ENCODE measurements at regions not wholly inside any gene's neighbourhood (a gene's known extent, or its start where the extent isn't known, plus 50 kb on each side); places are given as distances from the start of the nearest gene placed in this dataset.

- TF ChIP-seq ETS1 (IDR thresholded peaks at IDR 0.05) = no peak
- TF ChIP-seq POLR2AphosphoS5 (IDR thresholded peaks at IDR 0.05; ENCODE audit: low read depth) = no peak
- no peak for TF ChIP-seq STAT1 (IDR thresholded peaks at IDR 0.05; ENCODE audit: unreplicated experiment)
- no peak for TF ChIP-seq NANOG (IDR thresholded peaks at IDR 0.05; ENCODE audit: borderline replicate concordance)
- H2AFZ ChIP-seq = no peak overlapping the region
- peaks cover 4% of the 10 kb centered on the region for H3K27me3 Mint-ChIP-seq (ENCODE audit: insufficient read depth, low read depth, poor library complexity)
These were observed 77.5 kb downstream of the PHLDA1 start for GRCh38 chr12:75954041-75954440.

DNA sequence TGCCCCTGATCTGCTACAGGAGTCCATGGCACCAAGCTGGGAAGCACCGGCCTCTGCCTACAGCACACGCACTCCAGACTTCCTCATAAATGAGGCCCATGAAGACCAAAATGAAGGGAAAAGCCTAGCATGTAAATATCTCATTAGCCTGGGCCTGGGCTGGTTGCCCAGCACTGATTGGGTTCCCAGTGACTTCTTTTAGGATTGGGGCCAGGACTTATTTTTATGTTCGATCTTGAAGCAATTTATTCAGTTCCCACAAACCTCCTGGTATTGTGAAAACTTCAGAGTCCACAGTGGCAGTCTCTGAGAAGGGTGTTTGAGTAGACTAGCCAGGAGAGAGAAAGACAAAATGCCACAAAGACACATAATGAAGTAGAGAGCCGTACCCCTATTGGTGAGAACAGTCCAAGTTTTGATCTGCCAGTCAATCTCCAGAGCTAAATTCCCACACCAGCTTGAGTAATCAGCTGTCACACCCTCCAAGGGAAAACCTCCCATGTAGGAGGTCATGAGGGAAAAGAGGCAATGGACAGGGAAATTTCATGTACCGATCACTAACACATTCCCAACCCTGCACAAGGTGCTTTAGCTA lies 78.2 kb downstream of the PHLDA1 start:
- H3K27ac Mint-ChIP-seq = peak overlapping the region; percentile 7
- no peaks in the 10 kb centered on the region for H3K9me3 Mint-ChIP-seq
- no peak for DNase-seq (ENCODE audit: low spot score)
- no peak overlapping the region for H3K4me2 ChIP-seq
- H3K27ac ChIP-seq (ENCODE audit: low read depth) = no peak overlapping the region
- peaks cover 41% of the 10 kb centered on the region for H3K4me1 Mint-ChIP-seq
- H3F3A ChIP-seq (replicated peaks; ENCODE audit: low read depth) = no peaks in the 10 kb centered on the region
- H4K20me1 ChIP-seq (replicated peaks; ENCODE audit: insufficient read depth) = no peaks in the 10 kb centered on the region
- H3K36me3 ChIP-seq (ENCODE audit: insufficient read depth) = no peaks in the 10 kb centered on the region
- H3K9me2 ChIP-seq (ENCODE audit: insufficient read depth) = no peaks in the 10 kb centered on the region
- peaks cover 4% of the 10 kb centered on the region for H3K27me3 Mint-ChIP-seq (ENCODE audit: insufficient read depth, low read depth, poor library complexity)
- H3K27me3 ChIP-seq (ENCODE audit: insufficient read depth) = no peaks in the 10 kb centered on the region
- no peaks in the 10 kb centered on the region for H3K36me3 Mint-ChIP-seq (ENCODE audit: low read depth)
- no peak for ATAC-seq
- peaks cover 28% of the 10 kb centered on the region for H3K4me1 ChIP-seq (ENCODE audit: insufficient read depth)
- H2AFZ ChIP-seq = no peak overlapping the region
- no peak overlapping the region for H3K4me3 Mint-ChIP-seq
- no peak overlapping the region for H3K4me3 ChIP-seq
- H3K79me2 ChIP-seq (replicated peaks; ENCODE audit: insufficient read depth) = no peaks in the 10 kb centered on the region
- TF ChIP-seq CREB1 (CRISPR knock-in tag; IDR thresholded peaks at IDR 0.05; ENCODE audit: low read depth) (no peak), ETS1 (IDR thresholded peaks at IDR 0.05) (no peak), ZNF462 (CRISPR knock-in tag; IDR thresholded peaks at IDR 0.05) (no peak), NANOG (IDR thresholded peaks at IDR 0.05; ENCODE audit: borderline replicate concordance) (no peak), EZH2 (IDR thresholded peaks at IDR 0.05; ENCODE audit: low read depth, unreplicated experiment) (no peak), STAT1 (IDR thresholded peaks at IDR 0.05; ENCODE audit: unreplicated experiment) (no peak), JUNB (IDR thresholded peaks at IDR 0.05; ENCODE audit: unreplicated experiment) (no peak), POLR2AphosphoS5 (IDR thresholded peaks at IDR 0.05; ENCODE audit: low read depth) (no peak), EZH2phosphoT487 (IDR thresholded peaks at IDR 0.05; ENCODE audit: unreplicated experiment) (no peak), ZNF331 (CRISPR knock-in tag; IDR thresholded peaks at IDR 0.05; ENCODE audit: low read depth) (no peak)

More at GRCh38 chr12:75954041-75954440, 77.5 kb downstream of the PHLDA1 start:
- H3K9me2 ChIP-seq (ENCODE audit: insufficient read depth) = no peaks in the 10 kb centered on the region
- no peaks in the 10 kb centered on the region for H4K20me1 ChIP-seq (replicated peaks; ENCODE audit: insufficient read depth)
- H3K27me3 ChIP-seq (ENCODE audit: insufficient read depth) = no peaks in the 10 kb centered on the region
- Mint-ChIP-seq H3K4me1 (peaks cover 47% of the 10 kb centered on the region), H3K27ac (peak overlapping the region; percentile 7), H3K9me3 (no peaks in the 10 kb centered on the region), H3K36me3 (ENCODE audit: low read depth) (no peaks in the 10 kb centered on the region), H3K4me3 (no peak overlapping the region)
- no peak overlapping the region for H3K4me2 ChIP-seq
- peaks cover 33% of the 10 kb centered on the region for H3K4me1 ChIP-seq (ENCODE audit: insufficient read depth)
- no peak overlapping the region for H3K4me3 ChIP-seq
- ATAC-seq = no peak
- H3F3A ChIP-seq (replicated peaks; ENCODE audit: low read depth) = no peaks in the 10 kb centered on the region
- H3K36me3 ChIP-seq (ENCODE audit: insufficient read depth) = no peaks in the 10 kb centered on the region
- peak; percentile 57 for DNase-seq (ENCODE audit: low spot score)
- no peaks in the 10 kb centered on the region for H3K79me2 ChIP-seq (replicated peaks; ENCODE audit: insufficient read depth)
- no peak overlapping the region for H3K27ac ChIP-seq (ENCODE audit: low read depth)

All from GM23338 (cell line).